ENCODE measurements at regions not wholly inside any gene's neighbourhood (a gene's known extent, or its start where the extent isn't known, plus 50 kb on each side); places are given as distances from the start of the nearest gene placed in this dataset.

DNA sequence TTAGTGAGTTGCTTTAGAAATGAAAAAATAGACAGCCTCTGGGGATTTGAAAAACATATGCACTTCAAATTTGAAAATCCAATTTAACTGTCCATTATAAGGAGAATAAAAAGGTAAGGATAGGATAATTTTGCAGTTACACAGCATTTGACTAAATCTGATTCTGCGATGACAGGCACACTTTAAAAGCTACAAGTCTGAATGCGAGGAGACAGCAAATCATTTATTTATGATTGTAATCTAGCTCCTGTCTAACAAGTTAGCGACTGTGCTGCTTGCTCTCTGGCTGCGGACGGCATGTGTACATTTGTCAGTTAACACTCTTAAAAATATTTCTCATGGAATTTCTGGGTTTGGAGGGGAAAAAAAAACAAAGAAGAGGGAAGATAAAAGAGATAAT lies 514.8 kb downstream of the MN1 start:
- intact Hi-C loops (cut with DNase I, micrococcal nuclease): no loop called here
- no peaks in the 10 kb centered on the region for H3K36me3 ChIP-seq (ENCODE audit: low read depth)
- TF ChIP-seq CTCF (IDR thresholded peaks at IDR 0.05): no peak
- H3K4me3 ChIP-seq: no peak overlapping the region
- DNase-seq (no peak), ATAC-seq (no peak)
- H3K9me3 ChIP-seq: no peaks in the 10 kb centered on the region
- H3K4me1 ChIP-seq (ENCODE audit: low read depth): no peaks in the 10 kb centered on the region

DNA sequence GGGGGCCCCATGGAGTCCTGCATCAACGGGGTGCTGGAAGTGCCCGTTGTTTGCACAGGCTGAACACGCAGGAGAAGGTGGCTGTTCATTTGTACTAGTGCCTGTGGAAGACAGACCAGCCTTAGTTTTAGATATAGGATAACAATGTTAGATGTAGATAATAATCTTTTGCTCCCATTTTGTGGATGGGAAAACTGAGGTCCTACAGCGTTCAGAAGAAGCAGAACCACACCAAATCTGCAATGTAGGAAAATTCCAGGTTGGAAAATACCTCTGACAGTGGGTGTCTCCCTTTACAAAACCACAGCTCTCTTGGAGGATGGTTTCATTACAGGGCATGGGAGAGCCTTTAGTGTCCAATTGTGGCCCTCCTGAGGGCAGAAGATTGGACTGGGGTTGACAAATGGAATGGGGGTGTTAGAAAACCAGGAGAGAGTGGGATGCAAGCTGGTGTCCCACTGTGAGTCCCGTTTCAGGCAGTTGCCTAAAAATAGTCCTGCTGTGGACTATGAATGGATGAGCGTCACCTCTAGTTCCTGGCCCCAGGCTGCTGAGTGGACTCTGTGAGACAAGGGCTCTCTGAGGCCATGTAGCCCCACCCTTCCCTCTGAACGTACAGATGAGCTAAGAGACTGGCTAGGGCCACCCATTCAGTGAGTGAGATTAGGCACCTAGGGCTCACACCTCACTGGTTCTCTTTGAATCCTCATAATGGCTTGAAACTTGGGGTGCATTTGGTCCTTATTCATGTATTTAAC lies 508.8 kb downstream of the MN1 start:
- DNase-seq (no peak), ATAC-seq (no peak)
- Histone ChIP-seq H3K9me3 (no peaks in the 10 kb centered on the region), H3K4me3 (no peak overlapping the region), H3K4me1 (ENCODE audit: low read depth) (no peaks in the 10 kb centered on the region), H3K36me3 (ENCODE audit: low read depth) (no peaks in the 10 kb centered on the region)
- TF ChIP-seq CTCF (IDR thresholded peaks at IDR 0.05): no peak
- intact Hi-C loops (cut with DNase I, micrococcal nuclease): no loop called here

GRCh38 chr22:27293721-27294445 lies 507.7 kb downstream of the MN1 start:
- no peak for TF ChIP-seq CTCF (IDR thresholded peaks at IDR 0.05)
- Histone ChIP-seq H3K9me3 (no peaks in the 10 kb centered on the region), H3K4me1 (ENCODE audit: low read depth) (no peaks in the 10 kb centered on the region), H3K4me3 (no peak overlapping the region), H3K36me3 (ENCODE audit: low read depth) (no peaks in the 10 kb centered on the region)
- DNase-seq (no peak), ATAC-seq (no peak)
- intact Hi-C loops (cut with DNase I, micrococcal nuclease): no loop called here

GRCh38 chr22:27295040-27295439 lies 506.5 kb downstream of the MN1 start:
- Histone ChIP-seq H3K36me3 (ENCODE audit: low read depth) (no peaks in the 10 kb centered on the region), H3K4me1 (ENCODE audit: low read depth) (no peaks in the 10 kb centered on the region), H3K4me3 (no peak overlapping the region), H3K9me3 (no peaks in the 10 kb centered on the region)
- no peak for ATAC-seq
- intact Hi-C loops (cut with DNase I, micrococcal nuclease): no loop called here
- TF ChIP-seq CTCF (IDR thresholded peaks at IDR 0.05): no peak
- no peak for DNase-seq

DNA sequence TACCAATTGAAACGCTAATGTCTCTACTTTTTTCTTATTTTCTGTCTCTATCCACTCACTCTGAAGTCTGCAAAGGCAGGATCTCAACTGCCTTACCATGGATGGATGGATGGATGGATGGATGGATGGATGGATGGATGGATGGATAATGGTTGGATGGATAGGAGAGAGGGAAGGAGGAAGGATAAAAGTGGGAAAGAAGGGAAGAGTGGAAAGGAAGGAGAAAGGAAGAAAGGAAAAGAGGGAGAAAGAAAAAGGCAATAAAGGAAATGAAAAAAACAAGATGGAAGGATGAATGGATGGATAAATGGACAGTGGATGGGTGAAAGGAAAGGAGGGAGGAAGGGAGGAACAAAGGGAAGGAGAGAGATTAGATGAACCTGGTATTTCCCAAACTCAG lies 506.0 kb downstream of the MN1 start:
- ATAC-seq: no peak
- H3K4me1 ChIP-seq (ENCODE audit: low read depth): no peaks in the 10 kb centered on the region
- H3K9me3 ChIP-seq: no peaks in the 10 kb centered on the region
- intact Hi-C loops (cut with DNase I, micrococcal nuclease): no loop called here
- H3K36me3 ChIP-seq (ENCODE audit: low read depth): no peaks in the 10 kb centered on the region
- no peak overlapping the region for H3K4me3 ChIP-seq
- no peak for TF ChIP-seq CTCF (IDR thresholded peaks at IDR 0.05)
- DNase-seq: no peak
